GM19238 (cell line): ENCODE measurements at regions not wholly inside any gene's neighbourhood (a gene's known extent, or its start where the extent isn't known, plus 50 kb on each side); places are given as distances from the start of the nearest gene placed in this dataset.

Experiments used
- DNase-seq: peaks from one replicate; pipeline ENCODE4 v3.0.0; 2011; ENCODE audit warnings: low spot score; ENCODE audit not compliant: insufficient read length

- DNase-seq = no peak
Measured at GRCh38 chr15:95538693-95539092, 791.8 kb upstream of the NR2F2 start.

GRCh38 chr15:95541301-95541700 is 789.2 kb upstream of the NR2F2 start:
- DNase-seq = no peak

DNA sequence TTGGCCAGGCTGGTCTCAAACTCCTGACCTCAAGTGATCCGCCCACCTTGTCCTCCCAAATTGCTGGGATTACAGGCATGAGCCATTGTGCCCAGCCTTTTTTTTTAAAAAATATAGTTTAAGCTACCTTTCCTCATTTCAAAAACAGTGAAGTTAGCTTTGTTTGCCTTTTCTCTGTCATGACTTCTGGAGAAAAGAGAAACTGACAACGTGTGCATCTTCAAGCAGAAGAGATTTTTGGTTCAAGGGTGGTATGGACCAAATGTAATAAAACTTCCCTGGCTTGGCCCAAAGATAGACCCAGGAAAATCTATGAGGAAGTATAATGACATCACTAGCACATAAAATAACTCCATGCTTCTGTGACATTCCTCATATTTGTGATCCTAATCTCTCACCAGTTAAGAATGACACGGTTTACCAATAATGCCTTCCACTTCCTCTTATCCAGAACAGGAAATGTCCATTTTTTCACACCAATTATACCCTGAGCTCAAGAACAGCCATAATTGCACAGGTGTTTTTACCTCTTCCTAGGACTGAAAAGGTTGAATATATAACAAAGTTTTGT is 781.2 kb upstream of the NR2F2 start:
- DNase-seq = no peak

GRCh38 chr15:95550702-95551101 is 779.8 kb upstream of the NR2F2 start:
- DNase-seq = no peak

GRCh38 chr15:95556225-95556624 is 774.3 kb upstream of the NR2F2 start:
- DNase-seq = no peak

DNA sequence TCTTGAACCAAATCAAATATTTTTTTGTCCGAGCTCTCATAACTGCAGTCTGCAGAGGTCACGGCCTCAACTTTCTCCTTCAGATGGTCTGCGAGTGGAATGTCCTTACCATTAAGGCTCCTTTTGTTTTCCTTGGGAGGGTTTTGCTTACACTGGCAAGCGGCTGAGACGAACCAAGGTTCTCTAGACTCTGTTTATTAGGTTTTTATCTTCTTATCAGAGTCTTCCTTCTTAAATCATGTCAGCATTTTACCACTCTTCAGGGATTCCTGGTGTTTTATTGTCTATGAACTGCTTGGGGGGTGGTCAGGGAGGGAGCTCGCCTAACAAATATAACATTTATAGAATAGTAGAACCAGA is 773.7 kb upstream of the NR2F2 start:
- no peak for DNase-seq

DNA sequence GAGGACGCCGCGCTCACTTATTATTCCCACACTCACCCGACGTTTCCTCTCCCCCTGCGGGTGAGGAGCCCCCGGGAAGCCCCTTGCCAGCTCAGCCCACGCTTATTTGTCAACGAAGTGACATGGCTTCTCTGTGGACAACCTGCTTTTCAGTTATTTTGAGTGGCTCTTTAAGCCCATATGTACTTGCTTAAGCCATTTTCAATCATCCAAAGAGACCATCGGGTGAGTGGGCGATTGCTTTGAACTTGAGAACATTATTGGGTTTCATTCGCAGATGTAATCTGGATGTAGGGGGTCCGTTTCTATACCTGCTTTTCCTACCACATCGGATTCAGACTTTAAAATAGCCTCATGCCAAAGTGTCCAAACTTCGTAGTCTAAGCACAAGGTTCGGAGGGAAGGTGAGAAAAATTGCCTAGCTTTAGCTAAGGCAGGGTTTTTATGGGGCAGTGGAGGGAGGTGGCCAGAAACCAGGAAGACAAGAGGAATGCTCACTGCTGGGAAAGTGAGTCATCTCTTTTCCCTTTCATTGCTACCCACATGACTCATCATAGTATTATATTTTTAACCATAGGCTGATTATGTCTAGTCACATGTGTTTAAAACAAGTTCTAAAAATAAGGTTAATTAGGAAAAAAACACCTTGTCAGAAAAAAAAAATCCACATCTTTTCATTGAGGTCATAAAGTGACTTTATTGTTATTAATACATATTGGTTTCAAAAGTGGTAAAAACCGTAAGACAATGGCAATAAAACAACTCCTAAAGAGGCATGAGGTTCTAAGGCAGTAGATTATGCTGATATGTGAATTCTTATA is 773.1 kb upstream of the NR2F2 start:
- no peak for DNase-seq

GRCh38 chr15:95558131-95558530 is 772.4 kb upstream of the NR2F2 start:
- no peak for DNase-seq

- DNase-seq = no peak
Measured at GRCh38 chr15:95558916-95559315, 771.6 kb upstream of the NR2F2 start.

DNA sequence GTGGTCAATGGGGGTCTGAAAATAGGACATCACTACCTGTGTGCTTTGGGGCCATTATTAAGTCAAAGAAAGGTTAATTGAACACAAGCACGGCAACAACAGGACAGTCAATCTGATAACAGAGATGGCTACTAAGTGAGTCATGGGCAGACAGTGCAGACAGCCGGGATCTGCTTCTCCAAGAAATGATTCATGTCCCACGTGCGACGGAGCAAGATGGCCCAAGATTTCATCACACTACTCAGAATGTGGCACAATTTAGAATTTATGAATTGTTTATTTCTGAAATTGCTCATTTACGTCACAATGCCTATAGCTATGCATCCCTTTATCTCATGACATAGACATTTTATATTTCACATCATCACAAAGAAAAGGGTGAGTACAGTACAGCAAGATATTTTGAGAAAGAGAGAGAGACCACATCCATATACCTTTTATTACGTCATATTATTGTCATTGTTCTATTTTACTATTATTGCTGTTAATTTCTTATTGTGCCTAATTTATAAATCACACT is 770.6 kb upstream of the NR2F2 start:
- DNase-seq = no peak

DNA sequence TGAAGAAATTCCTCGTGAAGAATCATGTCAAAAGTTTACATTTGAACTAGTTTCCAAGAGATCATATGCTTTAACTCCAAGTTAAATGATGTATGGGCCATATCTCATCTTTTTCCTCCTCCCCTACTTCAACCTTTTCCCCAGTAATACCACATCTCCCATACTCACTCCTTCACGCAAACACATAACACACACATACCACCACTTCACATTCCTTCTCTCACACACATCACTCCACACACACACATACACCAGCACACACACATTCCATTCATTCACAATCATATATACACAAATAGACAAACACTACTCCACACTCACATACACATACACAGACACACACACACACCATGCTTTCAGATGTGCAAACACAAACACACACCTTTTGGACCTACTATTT is 769.0 kb upstream of the NR2F2 start:
- no peak for DNase-seq

DNA sequence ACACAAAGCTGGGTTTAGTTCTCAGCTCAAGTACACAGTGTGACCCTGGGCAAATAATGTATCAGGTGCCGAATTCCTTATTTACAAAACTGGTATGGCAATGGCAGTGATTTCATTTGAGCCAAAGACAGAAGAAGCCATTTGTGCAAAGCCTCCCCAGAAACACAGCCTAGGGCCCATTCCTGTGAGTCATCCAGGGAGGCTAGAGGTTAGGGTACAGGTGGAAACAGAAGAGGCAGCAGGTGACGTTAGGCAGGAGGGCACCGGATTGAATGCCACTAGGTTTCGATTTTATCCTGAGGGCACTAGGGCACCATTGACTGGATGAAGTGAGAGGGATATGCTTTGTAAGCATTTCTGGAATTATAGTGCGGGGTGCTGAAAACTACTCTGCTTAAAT is 766.9 kb upstream of the NR2F2 start:
- no peak for DNase-seq

GRCh38 chr15:95565016-95565600 is 765.4 kb upstream of the NR2F2 start:
- DNase-seq = no peak

DNA sequence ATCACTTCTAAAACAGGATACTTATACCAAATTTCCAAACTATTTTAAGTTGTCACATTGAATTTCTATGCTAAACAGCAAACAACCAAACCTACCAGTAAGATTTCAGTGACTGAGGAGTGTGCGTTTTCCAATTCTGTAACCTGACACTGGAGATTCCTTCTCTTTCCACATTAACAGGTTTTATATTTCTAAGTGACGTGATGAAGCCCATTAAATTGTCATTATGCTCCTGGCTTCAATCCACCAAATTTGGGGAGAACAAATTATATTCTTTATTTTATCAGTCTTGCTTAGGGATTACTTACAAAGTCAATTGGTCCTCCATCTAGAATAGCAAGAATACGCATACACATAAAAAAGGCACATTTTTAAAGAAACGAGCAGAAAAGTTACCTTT is 764.8 kb upstream of the NR2F2 start:
- DNase-seq = no peak

GRCh38 chr15:95567686-95568085 is 762.8 kb upstream of the NR2F2 start:
- DNase-seq = no peak

- no peak for DNase-seq
Measured at GRCh38 chr15:95574053-95574452, 756.4 kb upstream of the NR2F2 start.

DNA sequence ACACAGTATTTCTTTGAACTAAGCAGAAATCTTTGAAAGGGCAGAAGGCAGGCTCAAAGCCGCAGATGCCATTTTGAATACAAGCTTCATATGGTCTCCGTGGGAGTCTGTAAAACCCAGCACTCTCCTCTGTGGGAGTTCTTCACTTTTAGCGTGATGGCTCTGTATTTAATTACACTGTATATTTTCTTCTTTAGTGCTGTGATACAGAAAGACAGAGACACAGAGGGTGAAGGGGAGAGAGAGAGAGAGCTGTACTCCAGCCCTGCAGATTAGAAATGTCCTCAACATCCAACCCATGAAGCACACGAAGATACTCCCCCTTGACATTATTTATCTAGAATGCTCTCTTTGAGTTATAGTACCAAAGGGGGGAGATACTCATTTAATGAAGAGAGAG is 752.6 kb upstream of the NR2F2 start:
- DNase-seq = no peak

DNA sequence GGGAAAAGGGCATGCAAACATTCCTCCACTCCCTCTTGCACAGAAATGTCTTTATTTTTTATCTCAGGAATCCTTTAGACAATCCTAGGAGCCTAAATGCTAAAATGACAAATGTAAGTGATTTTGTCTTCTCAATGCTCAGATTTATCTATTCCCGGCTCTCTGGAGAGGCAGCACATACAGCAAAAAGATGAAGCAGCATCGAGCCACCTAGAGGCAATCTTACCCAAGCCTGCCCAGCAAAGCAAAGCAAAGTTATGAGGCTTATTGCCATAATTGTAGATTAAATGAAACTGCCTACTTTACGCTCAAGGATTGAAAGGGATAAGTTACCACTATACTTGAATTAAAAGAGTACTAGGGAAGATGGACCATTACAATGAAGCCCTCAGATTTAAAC is 750.4 kb upstream of the NR2F2 start:
- no peak for DNase-seq

DNA sequence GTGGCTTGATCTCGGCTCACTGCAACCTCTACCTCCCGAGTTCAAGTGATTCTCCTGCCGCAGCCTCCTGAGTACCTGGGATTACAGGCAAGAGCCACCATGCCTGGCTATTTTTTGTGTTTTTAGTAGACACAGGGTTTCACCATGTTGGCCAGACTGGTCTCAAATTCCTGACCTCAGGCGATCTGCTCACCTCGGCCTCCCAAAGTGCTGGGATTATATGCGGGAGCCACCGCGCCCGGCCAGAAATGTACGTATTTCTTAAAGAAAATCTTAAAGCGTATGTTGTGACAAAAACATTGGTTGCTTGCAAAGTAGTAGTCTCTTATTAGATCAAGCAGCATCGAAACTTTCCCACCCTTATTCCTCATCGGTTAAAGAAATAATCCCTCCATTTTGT is 748.9 kb upstream of the NR2F2 start:
- DNase-seq = no peak

GRCh38 chr15:95584088-95584487 is 746.4 kb upstream of the NR2F2 start:
- DNase-seq = no peak

GRCh38 chr15:95588056-95588455 is 742.4 kb upstream of the NR2F2 start:
- no peak for DNase-seq

GRCh38 chr15:95590533-95591044 is 739.9 kb upstream of the NR2F2 start:
- DNase-seq = no peak

DNA sequence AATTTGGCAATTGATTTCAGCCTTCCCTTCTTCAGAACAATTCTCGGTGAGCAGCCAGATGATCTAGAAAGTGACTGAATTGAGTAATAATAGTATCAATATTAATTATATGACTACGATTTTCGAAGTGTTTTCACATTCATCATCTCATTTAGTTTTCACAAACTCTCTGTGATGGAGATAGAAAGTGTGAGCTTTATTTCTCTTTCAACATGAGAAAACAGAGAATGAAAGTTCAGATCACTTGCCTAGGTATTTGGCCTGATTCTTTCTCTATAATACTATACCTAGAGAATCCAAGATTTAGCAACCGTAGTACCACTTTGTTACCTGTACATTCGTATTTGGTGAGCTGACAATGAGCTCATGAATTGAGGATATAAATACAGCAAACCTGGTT is 739.2 kb upstream of the NR2F2 start:
- no peak for DNase-seq
